ENCODE measurements at regions not wholly inside any gene's neighbourhood (a gene's known extent, or its start where the extent isn't known, plus 50 kb on each side); places are given as distances from the start of the nearest gene placed in this dataset.

GRCh38 chr7:54701982-54702381 is 57.0 kb downstream of the SEC61G start:
- no peak for DNase-seq (ENCODE audit: low read depth)
- no peak for TF ChIP-seq CTCF (IDR thresholded peaks at IDR 0.05; ENCODE audit: insufficient read depth, low read depth, low read length, missing control alignments)
- no peak overlapping the region for H3K4me3 ChIP-seq (ENCODE audit: low read length)

- DNase-seq (ENCODE audit: low read depth) = no peak
- TF ChIP-seq CTCF (IDR thresholded peaks at IDR 0.05; ENCODE audit: insufficient read depth, low read depth, low read length, missing control alignments) = no peak
- H3K4me3 ChIP-seq (ENCODE audit: low read length) = no peak overlapping the region
These were observed 59.3 kb downstream of the SEC61G start for GRCh38 chr7:54699715-54700114.

GRCh38 chr7:54697659-54698186 is 61.3 kb downstream of the SEC61G start:
- H3K4me3 ChIP-seq (ENCODE audit: low read length) = no peak overlapping the region
- no peak for TF ChIP-seq CTCF (IDR thresholded peaks at IDR 0.05; ENCODE audit: insufficient read depth, low read depth, low read length, missing control alignments)
- no peak for DNase-seq (ENCODE audit: low read depth)

- TF ChIP-seq CTCF (IDR thresholded peaks at IDR 0.05; ENCODE audit: insufficient read depth, low read depth, low read length, missing control alignments) = no peak
- DNase-seq (ENCODE audit: low read depth) = no peak
- no peak overlapping the region for H3K4me3 ChIP-seq (ENCODE audit: low read length)
These were observed 68.1 kb downstream of the SEC61G start for GRCh38 chr7:54690892-54691291.

- DNase-seq (ENCODE audit: low read depth) = no peak
- no peak overlapping the region for H3K4me3 ChIP-seq (ENCODE audit: low read length)
These were observed 69.0 kb downstream of the SEC61G start for GRCh38 chr7:54690050-54690443.

GRCh38 chr7:54689394-54690049 is 69.5 kb downstream of the SEC61G start:
- DNase-seq (ENCODE audit: low read depth) = no peak
- no peak overlapping the region for H3K4me3 ChIP-seq (ENCODE audit: low read length)
- no peak for TF ChIP-seq CTCF (IDR thresholded peaks at IDR 0.05; ENCODE audit: insufficient read depth, low read depth, low read length, missing control alignments)

More at GRCh38 chr7:54690050-54690443, 69.0 kb downstream of the SEC61G start:
- TF ChIP-seq CTCF (IDR thresholded peaks at IDR 0.05; ENCODE audit: insufficient read depth, low read depth, low read length, missing control alignments) = no peak

All from epithelial cell of esophagus (primary cell).